ENCODE measurements at regions not wholly inside any gene's neighbourhood (a gene's known extent, or its start where the extent isn't known, plus 50 kb on each side); places are given as distances from the start of the nearest gene placed in this dataset.
"Not testable (repeated sequence)": the region's sequence is repeated elsewhere in the genome, so short reads cannot be mapped to it uniquely, and the experiment has no call there.

DNA sequence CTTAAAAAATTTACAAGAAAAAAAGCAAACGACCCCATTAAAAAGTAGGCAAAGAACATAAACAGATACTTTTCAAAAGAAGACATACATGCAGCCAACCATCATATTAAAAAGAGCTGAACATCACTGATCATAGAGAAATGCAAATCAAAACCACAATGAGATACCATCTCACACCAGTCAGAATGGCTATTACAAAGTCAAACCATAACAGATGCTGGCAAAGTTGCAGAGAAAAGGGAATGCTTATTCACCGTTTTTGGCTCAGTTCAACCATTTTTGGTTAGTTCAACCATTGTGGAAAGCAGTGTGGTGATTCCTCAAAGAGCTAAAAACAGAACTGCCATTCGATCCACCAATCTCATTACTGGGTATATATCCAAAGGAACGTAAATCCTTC lies 230.6 kb downstream of the FOXG1 start:
- TF ChIP-seq, protein P1, sequence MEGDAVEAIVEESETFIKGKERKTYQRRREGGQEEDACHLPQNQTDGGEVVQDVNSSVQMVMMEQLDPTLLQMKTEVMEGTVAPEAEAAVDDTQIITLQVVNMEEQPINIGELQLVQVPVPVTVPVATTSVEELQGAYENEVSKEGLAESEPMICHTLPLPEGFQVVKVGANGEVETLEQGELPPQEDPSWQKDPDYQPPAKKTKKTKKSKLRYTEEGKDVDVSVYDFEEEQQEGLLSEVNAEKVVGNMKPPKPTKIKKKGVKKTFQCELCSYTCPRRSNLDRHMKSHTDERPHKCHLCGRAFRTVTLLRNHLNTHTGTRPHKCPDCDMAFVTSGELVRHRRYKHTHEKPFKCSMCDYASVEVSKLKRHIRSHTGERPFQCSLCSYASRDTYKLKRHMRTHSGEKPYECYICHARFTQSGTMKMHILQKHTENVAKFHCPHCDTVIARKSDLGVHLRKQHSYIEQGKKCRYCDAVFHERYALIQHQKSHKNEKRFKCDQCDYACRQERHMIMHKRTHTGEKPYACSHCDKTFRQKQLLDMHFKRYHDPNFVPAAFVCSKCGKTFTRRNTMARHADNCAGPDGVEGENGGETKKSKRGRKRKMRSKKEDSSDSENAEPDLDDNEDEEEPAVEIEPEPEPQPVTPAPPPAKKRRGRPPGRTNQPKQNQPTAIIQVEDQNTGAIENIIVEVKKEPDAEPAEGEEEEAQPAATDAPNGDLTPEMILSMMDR (IDR thresholded peaks at IDR 0.05), result not testable (repeated sequence)
- TF ChIP-seq POLR2A (IDR thresholded peaks at IDR 0.05), result not testable (repeated sequence)
